ENCODE measurements at regions not wholly inside any gene's neighbourhood (a gene's known extent, or its start where the extent isn't known, plus 50 kb on each side); places are given as distances from the start of the nearest gene placed in this dataset.
"Not testable (repeated sequence)": the region's sequence is repeated elsewhere in the genome, so short reads cannot be mapped to it uniquely, and the experiment has no call there.

GRCh38 chr13:42424182-42424581 is 149.8 kb upstream of the TNFSF11 start:
- BruUV-seq (replicated peaks): no TSS peak
- ATAC-seq (no peak), DNase-seq (ENCODE audit: low read depth, low spot score) (no peak)
- H3K27ac ChIP-seq (ENCODE audit: low read length): no peak overlapping the region
- no peak overlapping the region for H3K4me3 ChIP-seq (ENCODE audit: low read depth in 2 of 2, low read length in 2 of 2)
- no peaks in the 10 kb centered on the region for H3K4me1 ChIP-seq (ENCODE audit: control insufficient read depth, insufficient read depth, low read length)
- TF ChIP-seq, protein P1, sequence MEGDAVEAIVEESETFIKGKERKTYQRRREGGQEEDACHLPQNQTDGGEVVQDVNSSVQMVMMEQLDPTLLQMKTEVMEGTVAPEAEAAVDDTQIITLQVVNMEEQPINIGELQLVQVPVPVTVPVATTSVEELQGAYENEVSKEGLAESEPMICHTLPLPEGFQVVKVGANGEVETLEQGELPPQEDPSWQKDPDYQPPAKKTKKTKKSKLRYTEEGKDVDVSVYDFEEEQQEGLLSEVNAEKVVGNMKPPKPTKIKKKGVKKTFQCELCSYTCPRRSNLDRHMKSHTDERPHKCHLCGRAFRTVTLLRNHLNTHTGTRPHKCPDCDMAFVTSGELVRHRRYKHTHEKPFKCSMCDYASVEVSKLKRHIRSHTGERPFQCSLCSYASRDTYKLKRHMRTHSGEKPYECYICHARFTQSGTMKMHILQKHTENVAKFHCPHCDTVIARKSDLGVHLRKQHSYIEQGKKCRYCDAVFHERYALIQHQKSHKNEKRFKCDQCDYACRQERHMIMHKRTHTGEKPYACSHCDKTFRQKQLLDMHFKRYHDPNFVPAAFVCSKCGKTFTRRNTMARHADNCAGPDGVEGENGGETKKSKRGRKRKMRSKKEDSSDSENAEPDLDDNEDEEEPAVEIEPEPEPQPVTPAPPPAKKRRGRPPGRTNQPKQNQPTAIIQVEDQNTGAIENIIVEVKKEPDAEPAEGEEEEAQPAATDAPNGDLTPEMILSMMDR (IDR thresholded peaks at IDR 0.05): no peak
- no peak for TF ChIP-seq SIN3A (IDR thresholded peaks at IDR 0.05; ENCODE audit: borderline replicate concordance, insufficient read depth, low read depth, low read length)
- TF ChIP-seq TCF7L2 (IDR thresholded peaks at IDR 0.05; ENCODE audit: low read depth, low read length): no peak
- no peak for TF ChIP-seq POLR2AphosphoS5 (IDR thresholded peaks at IDR 0.05; ENCODE audit: low read depth, low read length)
- TF ChIP-seq, protein P2, sequence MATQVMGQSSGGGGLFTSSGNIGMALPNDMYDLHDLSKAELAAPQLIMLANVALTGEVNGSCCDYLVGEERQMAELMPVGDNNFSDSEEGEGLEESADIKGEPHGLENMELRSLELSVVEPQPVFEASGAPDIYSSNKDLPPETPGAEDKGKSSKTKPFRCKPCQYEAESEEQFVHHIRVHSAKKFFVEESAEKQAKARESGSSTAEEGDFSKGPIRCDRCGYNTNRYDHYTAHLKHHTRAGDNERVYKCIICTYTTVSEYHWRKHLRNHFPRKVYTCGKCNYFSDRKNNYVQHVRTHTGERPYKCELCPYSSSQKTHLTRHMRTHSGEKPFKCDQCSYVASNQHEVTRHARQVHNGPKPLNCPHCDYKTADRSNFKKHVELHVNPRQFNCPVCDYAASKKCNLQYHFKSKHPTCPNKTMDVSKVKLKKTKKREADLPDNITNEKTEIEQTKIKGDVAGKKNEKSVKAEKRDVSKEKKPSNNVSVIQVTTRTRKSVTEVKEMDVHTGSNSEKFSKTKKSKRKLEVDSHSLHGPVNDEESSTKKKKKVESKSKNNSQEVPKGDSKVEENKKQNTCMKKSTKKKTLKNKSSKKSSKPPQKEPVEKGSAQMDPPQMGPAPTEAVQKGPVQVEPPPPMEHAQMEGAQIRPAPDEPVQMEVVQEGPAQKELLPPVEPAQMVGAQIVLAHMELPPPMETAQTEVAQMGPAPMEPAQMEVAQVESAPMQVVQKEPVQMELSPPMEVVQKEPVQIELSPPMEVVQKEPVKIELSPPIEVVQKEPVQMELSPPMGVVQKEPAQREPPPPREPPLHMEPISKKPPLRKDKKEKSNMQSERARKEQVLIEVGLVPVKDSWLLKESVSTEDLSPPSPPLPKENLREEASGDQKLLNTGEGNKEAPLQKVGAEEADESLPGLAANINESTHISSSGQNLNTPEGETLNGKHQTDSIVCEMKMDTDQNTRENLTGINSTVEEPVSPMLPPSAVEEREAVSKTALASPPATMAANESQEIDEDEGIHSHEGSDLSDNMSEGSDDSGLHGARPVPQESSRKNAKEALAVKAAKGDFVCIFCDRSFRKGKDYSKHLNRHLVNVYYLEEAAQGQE (IDR thresholded peaks at IDR 0.05; ENCODE audit: insufficient read depth in 1 of 2, low read depth in 2 of 2, low read length in 1 of 2): no peak
- in situ Hi-C loops (cut with HindIII; ENCODE audit: low pct_unique_long_range_greater_than_20kb, low sequenced_read_pairs) (no loop called here), intact Hi-C loops (cut with micrococcal nuclease; ENCODE audit: unreplicated experiment) (no loop called here)
- H3K27me3 ChIP-seq (ENCODE audit: control insufficient read depth, insufficient read depth, low read length): no peaks in the 10 kb centered on the region
- no peaks in the 10 kb centered on the region for H3K36me3 ChIP-seq (ENCODE audit: control insufficient read depth, insufficient read depth, low read length)
- CTCF ChIA-PET: no interaction called here
- POLR2A ChIA-PET: no interaction called here
- H3K9me3 ChIP-seq (ENCODE audit: control insufficient read depth, insufficient read depth, low read depth, low read length): no peaks in the 10 kb centered on the region

DNA sequence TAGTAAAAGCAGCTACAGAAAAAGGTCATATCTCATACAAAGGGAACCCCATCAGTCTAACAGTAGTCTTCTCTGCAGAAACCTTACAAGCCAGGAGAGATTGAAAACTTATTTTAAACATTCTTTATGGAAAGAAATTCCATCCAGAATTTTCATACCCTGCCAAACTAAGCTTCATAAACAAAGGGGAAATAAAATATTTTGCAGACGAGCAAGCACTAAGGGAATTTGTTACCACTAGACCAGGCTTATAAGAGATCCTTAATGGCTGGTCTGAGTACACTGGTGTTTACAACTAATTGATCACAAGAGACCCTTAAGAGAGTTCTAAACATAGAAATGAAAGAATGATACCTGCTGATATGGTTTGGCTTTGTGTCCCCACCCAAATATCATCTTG is 128.6 kb upstream of the TNFSF11 start:
- Histone ChIP-seq H3K9me3 (ENCODE audit: control insufficient read depth, insufficient read depth, low read depth, low read length) (no peaks in the 10 kb centered on the region), H3K27me3 (ENCODE audit: control insufficient read depth, insufficient read depth, low read length) (no peaks in the 10 kb centered on the region), H3K4me3 (ENCODE audit: low read depth in 2 of 2, low read length in 2 of 2) (no peak overlapping the region), H3K36me3 (ENCODE audit: control insufficient read depth, insufficient read depth, low read length) (no peaks in the 10 kb centered on the region), H3K4me1 (ENCODE audit: control insufficient read depth, insufficient read depth, low read length) (no peaks in the 10 kb centered on the region), H3K27ac (ENCODE audit: low read length) (no peak overlapping the region)
- in situ Hi-C loops (cut with HindIII; ENCODE audit: low pct_unique_long_range_greater_than_20kb, low sequenced_read_pairs): no loop called here
- no TSS peak for BruUV-seq (replicated peaks)
- ATAC-seq (no peak), DNase-seq (ENCODE audit: low read depth, low spot score) (no peak)
- CTCF ChIA-PET: no interaction called here
- POLR2A ChIA-PET: no interaction called here
- intact Hi-C loops (cut with micrococcal nuclease; ENCODE audit: unreplicated experiment): no loop called here
- no peak for TF ChIP-seq SIN3A (IDR thresholded peaks at IDR 0.05; ENCODE audit: borderline replicate concordance, insufficient read depth, low read depth, low read length)
- no peak for TF ChIP-seq TCF7L2 (IDR thresholded peaks at IDR 0.05; ENCODE audit: low read depth, low read length)
- TF ChIP-seq, protein P2 (IDR thresholded peaks at IDR 0.05; ENCODE audit: insufficient read depth in 1 of 2, low read depth in 2 of 2, low read length in 1 of 2): no peak
- TF ChIP-seq, protein P1 (IDR thresholded peaks at IDR 0.05): no peak
- TF ChIP-seq POLR2AphosphoS5 (IDR thresholded peaks at IDR 0.05; ENCODE audit: low read depth, low read length): no peak

- H3K4me1 ChIP-seq (ENCODE audit: control insufficient read depth, insufficient read depth, low read length); in situ Hi-C loops (cut with HindIII; ENCODE audit: low pct_unique_long_range_greater_than_20kb, low sequenced_read_pairs); H3K9me3 ChIP-seq (ENCODE audit: control insufficient read depth, insufficient read depth, low read depth, low read length); CTCF ChIA-PET; H3K4me3 ChIP-seq (ENCODE audit: low read depth in 2 of 2, low read length in 2 of 2); H3K36me3 ChIP-seq (ENCODE audit: control insufficient read depth, insufficient read depth, low read length); intact Hi-C loops (cut with micrococcal nuclease; ENCODE audit: unreplicated experiment); ATAC-seq; DNase-seq (ENCODE audit: low read depth, low spot score); H3K27ac ChIP-seq (ENCODE audit: low read length); BruUV-seq (replicated peaks); POLR2A ChIA-PET; H3K27me3 ChIP-seq (ENCODE audit: control insufficient read depth, insufficient read depth, low read length): not testable (repeated sequence)
Observed at GRCh38 chr13:42446597-42446996, 127.4 kb upstream of the TNFSF11 start.
